ENCODE measurements at regions not wholly inside any gene's neighbourhood (a gene's known extent, or its start where the extent isn't known, plus 50 kb on each side); places are given as distances from the start of the nearest gene placed in this dataset.

DNA sequence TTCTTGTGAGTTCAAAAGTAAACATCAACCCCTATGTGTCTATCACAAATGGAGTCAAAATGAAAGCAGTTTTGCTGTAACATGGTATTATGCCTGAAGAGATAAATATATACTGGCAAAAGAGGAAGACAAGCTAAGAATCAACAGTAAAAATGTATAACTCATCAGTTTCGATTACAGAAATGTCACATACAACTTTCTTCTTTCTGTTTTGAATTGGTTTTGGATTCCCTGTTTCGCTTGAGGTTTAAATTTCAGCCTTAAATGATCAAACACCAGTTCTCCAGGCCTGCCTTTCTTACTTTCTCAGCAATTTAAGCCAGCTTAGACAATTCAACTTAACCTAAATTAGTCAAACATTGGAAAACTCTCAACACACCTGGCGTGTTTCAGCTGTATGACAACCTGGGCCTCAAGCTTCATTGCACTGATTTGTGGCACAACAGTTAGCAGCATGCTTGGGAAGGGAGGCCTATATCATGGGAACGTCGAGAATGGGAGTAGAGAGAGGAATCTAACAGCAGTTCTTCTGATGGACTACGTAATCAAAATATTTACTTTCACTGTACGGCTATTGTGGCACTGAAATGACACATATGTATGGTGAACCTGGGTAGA is 51.9 kb upstream of the MARCKS start:
- TF ChIP-seq, protein P1, sequence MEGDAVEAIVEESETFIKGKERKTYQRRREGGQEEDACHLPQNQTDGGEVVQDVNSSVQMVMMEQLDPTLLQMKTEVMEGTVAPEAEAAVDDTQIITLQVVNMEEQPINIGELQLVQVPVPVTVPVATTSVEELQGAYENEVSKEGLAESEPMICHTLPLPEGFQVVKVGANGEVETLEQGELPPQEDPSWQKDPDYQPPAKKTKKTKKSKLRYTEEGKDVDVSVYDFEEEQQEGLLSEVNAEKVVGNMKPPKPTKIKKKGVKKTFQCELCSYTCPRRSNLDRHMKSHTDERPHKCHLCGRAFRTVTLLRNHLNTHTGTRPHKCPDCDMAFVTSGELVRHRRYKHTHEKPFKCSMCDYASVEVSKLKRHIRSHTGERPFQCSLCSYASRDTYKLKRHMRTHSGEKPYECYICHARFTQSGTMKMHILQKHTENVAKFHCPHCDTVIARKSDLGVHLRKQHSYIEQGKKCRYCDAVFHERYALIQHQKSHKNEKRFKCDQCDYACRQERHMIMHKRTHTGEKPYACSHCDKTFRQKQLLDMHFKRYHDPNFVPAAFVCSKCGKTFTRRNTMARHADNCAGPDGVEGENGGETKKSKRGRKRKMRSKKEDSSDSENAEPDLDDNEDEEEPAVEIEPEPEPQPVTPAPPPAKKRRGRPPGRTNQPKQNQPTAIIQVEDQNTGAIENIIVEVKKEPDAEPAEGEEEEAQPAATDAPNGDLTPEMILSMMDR (IDR thresholded peaks at IDR 0.05; ENCODE audit: control extremely low read depth, extremely low read depth, low read depth, missing control alignments): no peak
- POLR2A ChIA-PET: interaction anchor here (0.5 kb wide), 1 partner anchor 53 kb away, joined by 3 read pairs; no protein-coding TSS in a partner anchor
- CTCF ChIA-PET: interaction anchor here (0.7 to 2.0 kb wide), 11 partner anchors 9 to 498 kb away, joined by 3 to 7 read pairs (median 4); no protein-coding TSS in a partner anchor
- DNase-seq (ENCODE audit: extremely low spot score): peak; percentile 67

DNA sequence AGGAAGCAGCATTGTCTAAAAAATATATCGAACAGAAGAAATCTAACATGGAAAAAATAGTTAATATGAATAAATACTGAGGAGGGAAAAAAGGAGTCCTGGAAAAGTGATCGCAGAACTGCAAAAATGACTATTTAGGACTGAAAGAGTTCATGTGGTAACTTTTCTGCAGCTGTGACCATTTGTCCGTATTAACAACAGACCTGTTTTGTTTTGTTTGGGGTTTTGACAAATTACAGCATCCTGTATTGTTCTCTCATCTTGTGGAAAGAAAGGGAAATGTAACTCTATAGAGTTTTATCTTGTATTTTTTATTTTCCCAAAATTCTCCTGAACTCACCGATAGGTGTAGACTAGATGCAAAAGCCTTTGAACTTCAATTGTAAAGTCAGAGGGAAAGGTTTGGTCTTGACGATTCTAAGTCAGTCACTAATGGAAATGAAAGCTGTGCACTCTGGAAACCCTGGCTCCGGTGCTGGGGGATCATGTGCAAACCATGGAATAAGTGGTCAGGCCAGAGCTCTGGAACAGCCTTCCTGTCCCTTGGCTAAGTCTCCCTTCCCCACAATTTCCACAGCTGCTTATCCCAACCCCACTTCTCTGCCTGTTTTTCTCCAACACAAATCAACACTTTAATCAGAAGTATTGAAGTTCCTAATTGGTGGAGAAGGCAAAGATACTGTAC is 51.2 kb upstream of the MARCKS start:
- POLR2A ChIA-PET: no interaction called here
- DNase-seq (ENCODE audit: extremely low spot score): no peak
- CTCF ChIA-PET: interaction anchor here (1.0 to 2.0 kb wide), 7 partner anchors 9 to 53 kb away, joined by 3 to 7 read pairs (median 4); no protein-coding TSS in a partner anchor
- TF ChIP-seq, protein P1 (IDR thresholded peaks at IDR 0.05; ENCODE audit: control extremely low read depth, extremely low read depth, low read depth, missing control alignments): no peak

Measured in GM10248 (cell line).